Fibroblast of skin of abdomen (primary cell): ENCODE measurements at regions not wholly inside any gene's neighbourhood (a gene's known extent, or its start where the extent isn't known, plus 50 kb on each side); places are given as distances from the start of the nearest gene placed in this dataset.
"Not testable (repeated sequence)": the region's sequence is repeated elsewhere in the genome, so short reads cannot be mapped to it uniquely, and the experiment has no call there.

Experiments
- DNase-seq: peaks from one replicate; pipeline ENCODE4 v3.0.0-alpha.2; 2013

DNA sequence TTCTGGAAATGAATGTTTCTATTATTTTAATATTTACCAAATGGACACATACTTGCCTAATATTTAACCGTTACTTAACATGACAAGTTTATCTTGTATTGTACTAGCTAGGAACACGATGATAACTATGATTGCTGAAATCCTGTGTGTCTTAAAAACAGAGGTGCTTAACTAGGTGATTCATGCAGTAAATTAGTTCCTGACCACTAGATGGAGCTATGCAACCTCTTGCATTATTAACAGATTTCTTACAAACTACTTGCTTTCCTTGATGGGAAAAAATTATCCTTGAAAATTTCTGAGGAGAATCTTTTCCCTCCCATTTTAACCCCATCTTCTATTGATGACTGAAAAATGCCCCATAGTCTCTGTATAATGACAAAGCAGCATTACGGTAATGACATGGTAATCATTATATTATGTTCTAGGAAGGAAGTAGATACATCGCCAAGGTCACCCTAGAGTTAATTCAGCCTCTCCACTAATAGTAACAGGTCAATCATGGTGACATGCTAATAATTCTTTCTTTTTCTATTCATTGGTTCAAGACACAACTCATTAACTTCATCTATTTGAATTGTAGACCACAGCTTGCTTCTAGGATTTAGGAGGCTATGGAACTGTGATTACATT lies 844.2 kb downstream of the RAPGEF2 start:
- peak; percentile 64 for DNase-seq

DNA sequence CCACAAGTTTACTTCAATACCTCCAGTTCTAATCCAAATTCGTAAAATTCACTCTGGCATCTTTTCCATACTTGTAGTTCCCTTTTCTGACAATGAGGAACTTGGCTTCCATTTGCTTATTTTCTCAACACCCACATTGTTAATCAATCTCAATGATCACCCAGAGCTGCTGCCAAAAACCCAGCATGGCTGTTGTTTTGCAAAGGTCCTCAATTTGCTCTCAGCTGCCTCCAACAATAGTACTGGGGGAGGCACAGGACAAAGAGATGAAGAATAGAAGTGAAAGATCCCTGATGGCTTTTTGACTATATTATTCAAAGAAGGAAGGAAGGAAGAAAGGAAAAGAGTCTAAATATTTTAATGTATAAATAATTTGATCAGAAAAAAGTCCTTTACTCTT lies 847.8 kb downstream of the RAPGEF2 start:
- no peak for DNase-seq

DNA sequence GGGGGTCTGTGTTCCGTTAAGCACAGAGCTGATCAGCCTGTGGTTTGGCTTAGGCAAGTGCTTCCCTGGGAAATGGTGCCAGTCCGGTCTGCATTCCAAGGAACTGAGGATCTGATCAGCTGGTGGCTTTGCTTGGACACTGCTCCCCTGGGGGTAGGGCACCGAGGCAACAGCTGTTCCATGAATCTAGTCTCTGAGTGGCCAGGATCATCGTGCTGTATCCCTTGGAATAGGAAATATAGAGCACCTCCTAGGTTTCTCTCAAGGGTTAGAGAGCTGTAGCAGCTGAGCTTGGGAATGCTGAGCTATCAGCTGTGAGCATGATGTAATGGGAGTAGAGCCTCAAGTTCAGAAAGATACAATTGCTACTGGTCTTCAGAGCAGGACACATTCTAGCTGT lies 863.9 kb downstream of the RAPGEF2 start:
- no peak for DNase-seq

DNA sequence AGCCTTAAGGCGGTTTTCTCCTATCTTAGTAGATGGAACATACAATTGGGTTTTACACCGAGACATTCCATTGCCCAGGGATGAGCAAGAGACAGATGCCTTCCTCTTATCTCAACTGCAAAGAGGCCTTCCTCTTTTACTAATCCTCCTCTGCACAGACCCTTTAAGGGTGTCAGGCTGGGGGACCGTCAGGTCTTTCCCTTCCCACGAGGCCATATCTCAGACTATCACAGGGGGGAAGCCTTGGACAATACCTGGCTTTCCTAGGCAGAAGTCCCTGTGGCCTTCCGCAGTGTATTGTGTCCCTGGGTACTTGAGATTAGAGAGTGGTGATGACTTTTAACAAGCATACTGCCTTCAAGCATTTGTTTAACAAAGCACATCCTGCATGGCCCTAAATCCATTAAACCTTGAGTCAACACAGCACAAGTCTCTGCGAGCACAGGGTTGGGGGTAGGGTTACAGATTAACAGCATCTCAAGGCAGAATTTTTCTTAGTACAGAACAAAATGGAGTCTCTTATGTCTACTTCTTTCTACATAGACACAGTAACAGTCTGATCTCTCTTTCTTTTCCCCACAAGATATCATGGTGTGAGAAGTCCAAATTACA lies 874.1 kb downstream of the RAPGEF2 start:
- DNase-seq: not testable (repeated sequence)

DNA sequence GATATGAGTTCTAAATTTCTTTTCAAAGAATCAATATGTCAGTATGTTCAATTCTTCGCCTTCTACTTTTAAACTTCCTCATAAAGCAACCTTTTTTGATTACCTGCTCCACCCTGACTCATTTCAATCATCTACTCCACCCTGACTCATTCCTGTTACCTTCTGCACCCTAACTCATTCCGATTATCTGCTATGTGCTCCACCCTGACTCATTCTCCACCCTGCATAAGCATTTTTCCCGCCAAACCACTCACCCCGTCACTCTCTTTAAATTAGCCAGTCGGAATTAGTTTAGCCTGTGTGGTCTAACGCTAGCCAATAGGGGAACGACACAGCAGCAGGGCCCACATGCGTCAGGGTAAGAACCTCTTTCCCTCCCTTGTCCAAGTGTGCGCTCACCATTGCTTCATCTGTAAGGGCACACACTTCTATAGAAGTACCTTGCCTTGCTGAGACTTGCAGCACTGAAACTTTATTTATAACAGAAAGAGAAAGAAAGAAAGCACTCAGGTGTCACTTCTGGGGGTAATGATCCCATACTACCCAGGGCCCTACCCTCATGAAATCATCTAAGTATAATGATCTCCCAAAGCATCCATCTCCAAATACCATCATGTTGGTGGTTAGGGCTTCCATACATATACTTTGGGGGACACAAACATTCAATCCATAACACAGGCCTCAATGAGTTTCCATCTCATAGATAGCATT lies 875.2 kb downstream of the RAPGEF2 start:
- no peak for DNase-seq

DNA sequence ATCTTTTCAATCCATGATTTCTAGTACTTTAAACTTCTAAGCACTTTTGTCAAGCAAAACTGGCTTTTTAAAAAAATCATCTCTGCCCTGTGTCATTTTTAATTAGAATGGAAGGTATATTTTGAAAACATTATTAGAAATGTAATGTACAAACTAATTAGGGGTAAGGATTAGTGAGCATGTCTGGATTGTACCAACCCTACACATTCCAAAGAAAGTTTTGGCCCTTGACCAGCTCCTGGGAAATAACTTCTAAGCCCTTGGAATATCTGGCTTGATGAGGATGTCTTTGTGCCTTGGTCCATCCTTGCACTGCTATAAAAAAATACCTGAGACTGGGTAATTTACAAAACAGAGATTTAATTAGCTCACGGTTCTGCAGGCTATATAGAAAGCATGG lies 876.5 kb downstream of the RAPGEF2 start:
- no peak for DNase-seq

DNA sequence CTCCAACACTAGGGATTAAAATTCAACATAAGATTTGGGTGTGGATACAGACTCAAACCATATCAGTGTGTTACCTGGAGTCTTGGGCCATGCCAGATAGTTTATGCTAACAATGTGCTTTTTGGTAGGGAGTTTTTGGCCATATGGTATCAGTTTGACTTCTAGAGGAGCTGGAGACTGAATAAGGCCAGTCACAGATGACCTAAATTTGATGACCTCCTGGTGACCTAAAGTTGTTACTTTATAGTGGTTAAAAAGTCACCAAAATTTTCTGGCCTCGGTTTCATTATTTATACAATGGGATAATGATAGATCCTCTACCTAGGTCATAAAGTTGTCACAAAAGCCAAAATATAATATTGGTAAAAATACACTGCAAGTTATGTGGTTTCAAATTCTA lies 877.1 kb downstream of the RAPGEF2 start:
- no peak for DNase-seq

DNA sequence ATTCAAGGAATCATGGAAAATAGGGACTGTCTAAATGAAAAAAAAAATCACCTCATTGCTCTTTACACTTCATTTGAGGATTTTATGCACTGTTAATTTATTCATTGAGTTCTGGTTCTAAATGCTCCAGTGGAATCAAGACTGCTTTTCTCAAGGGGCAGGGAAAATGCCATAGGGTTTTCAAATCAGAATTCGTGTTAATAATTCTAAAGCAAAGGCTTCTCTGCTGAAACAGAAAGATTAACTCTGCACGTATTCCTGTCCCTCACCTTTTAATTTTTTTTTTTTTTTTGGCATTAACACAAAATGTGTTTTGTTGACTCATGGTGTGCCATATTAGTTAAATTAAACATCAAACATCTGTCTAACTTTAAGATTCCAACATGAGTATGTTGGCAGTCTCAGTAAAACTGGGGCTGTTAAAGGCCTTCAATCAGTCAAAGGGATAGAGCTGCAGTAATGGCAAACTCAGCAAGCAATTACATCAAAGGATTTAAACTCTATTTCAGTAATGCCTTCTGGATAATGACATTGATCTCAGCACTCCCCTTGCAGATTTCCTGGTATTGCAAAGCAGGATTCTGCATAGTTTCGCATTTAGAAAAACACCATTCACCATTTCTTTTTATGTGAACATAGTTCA lies 878.1 kb downstream of the RAPGEF2 start:
- DNase-seq: no peak

DNA sequence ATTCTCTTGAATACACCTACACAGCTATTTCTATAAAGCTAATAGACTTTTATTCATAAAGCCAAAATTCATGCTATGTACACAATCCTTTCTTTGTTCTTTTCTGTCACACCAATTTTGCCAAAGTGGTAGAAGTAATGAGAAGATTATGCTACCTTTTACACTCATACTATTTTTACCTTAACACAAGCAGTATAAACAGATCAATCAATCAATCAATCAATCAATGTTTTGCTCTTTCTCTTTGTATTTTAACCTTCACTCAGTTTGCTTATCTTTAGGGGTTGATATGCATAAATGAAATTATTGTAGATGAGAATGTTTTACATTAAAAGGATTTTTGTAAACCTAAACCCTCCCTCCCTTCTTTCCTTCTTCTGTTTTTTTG lies 878.6 kb downstream of the RAPGEF2 start:
- no peak for DNase-seq

DNA sequence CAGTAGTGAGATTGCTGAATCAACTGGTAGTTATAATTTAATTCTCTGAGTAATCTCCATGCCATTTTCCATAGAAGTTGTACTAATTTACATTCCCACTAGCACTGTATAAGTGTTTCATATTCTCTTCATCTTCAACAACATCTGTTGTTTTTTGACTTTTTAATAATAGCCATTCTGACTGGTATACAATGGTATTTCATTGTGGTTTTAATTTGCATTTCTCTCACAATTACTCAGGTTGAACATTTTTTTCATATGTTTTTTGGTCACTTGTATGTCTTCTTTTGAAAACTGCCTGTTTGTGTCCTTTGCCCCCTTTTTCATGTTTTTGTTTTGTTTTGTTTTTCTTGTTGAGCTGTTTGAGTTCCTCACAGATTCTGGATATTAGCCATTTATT lies 880.2 kb downstream of the RAPGEF2 start:
- peak; percentile 4 for DNase-seq

DNA sequence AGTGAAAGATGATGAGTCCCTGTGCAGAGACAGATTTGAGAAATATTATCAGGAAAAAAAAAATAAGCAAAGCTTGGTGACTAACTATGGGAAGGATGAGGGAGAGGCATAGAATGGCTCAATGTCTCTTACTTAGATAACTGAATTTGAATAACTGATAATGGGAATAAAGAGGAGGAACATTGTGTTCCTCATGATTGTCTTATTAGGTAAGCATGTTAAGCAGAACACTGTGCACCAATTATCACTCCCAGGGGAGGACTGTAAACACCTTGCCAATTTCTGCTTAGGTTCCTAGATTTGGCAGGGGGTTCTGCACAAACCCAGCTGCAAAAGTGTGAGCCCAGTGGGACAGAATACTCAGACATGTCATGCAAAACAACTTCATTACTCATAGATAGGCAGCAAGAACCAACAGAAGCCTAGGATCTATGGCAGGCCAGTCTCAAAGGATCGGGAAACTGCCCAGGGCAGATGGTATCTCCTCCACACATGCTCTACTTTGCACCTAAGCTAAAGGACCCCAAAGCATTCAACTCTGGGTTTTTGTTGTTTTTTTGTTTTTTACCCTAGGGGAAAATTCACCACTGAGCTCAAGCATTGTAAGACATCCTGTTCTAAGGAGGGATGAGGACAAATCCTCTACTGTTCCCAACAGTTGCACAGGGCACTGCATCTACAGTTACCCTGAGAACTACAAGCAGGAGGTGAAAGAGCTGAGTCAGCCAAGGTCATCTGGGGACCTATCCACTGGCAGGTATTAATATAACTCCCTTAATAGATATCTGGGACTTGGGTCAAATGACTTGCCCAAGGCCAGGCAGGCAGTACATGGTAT lies 907.0 kb downstream of the RAPGEF2 start:
- DNase-seq: no peak

DNA sequence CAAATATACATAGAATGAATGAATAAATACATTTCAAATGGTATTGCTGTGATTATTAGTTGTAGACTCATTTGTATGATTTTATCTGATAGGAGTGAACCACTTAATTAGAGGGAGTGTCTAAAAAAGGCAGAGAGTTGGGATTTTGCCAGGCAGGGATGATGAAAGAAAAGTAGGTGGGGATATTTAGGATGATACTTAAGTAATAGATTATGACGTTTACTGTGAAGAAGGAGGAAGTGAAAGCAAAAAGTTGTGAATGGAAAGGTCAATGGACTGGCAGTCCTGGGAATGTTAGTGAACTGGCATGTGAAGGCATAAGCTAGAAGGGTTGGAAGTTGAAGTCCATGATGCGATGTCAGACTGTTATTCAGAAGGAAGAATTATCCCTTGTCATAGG lies 917.1 kb downstream of the RAPGEF2 start:
- no peak for DNase-seq

DNA sequence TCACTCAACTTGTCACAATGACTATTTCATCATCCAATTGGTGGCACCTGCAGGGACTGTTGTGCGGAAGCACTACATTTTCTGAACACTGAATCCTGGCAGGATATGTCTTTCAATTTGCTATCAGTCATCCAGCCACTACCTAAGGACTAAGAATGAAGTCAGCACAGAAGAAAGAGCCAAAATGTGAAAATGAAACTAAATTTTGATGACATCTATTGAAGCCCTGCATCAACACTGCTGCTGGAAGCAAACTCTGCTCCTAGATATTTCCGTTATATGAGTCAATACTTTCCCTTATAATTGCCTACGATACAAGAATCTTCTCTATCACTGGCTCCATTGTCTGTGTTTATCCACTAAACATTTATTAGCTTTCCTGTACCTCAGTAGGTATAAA lies 917.9 kb downstream of the RAPGEF2 start:
- DNase-seq: no peak

DNA sequence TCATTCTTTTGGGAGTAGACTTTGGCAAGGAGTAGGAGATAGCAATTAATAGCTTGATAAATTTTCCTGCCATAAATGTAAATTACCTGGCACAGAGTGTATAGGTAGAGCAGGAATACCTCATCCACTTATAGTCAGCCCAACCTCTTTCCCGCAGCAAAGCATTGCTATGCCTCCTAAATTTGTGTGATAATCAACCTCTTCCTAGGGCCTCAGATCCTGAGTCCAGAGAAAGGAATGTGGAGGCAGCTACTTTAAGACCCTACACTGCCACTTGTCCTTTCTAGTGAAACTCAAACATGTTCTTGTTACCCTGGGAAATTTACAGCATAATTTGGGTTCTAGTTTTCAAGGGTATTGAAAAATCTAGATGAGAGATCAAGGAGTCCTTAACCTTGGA lies 919.0 kb downstream of the RAPGEF2 start:
- no peak for DNase-seq

DNA sequence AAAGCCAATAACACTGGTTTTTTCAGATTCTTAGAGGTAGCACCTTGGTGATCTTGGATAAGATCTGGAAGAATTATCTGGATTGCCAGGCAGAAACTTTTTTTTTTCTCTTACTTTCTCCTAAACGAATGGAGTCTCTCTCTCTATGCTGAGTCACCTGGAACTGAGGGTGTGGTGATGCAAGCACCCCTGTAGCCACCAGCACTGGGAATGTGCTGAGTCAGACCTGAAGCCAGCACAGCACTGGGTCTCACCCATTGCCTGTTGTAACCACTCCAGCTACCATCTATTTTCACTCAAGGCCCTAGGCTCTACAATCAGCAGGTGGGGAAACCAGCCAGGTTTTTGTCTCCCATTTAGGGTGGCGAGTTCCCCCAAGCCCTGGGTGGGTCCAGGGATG lies 923.8 kb downstream of the RAPGEF2 start:
- DNase-seq: peak; percentile 31

DNA sequence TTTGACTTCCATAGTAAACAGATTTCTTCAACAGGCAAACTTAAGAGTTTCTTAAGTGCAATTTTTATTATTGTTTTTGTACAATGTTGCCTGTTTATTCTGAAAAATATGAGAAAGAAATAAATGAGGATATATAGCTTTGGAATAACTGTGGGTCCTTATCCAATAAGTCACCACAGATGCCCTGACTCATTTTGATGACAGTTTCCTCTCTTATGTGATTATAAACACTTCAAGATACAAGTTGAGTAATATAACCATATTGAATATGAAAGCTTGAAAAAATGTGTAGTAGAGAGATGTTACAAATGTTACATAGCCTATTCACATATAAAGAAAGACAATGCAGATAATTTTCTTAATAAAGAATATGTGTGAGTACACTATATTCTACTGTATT lies 931.6 kb downstream of the RAPGEF2 start:
- DNase-seq: no peak

DNA sequence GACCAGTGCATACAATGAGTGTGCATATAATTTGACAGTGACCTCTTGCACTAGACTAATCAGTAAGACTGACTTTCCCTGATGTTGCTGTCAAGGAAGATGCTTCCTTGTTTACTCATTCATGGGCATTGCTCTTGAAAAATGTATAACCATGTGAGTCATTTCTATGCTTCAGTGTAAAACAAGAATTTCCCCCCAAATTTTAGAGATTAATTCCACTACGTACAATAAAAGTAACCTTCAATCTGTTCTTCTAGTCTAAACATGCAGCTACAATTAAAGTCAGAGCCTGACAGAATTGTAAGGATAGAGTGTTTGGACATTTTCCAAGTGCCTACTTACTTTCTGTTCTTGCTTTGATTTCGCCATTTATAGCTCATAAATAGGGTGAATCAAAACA lies 935.7 kb downstream of the RAPGEF2 start:
- peak; percentile 39 for DNase-seq

DNA sequence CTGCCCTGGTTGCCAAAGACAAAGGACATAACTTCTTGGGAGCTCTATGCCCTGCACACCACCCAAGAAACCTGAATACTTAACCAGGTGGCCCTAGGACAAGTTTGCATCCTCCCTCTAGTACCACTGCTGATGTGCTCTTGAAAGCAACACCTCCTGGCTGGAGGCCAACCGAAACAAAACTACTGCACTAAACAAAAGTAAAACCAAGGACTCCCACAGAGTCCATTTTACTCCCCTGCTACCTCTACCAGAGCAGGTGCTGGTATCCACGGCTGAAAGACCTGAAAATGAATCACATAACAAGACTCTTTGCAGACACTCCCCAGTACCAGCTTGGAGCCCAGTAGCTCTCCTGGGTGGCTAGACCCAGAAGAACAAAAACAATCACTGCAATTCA lies 941.8 kb downstream of the RAPGEF2 start:
- DNase-seq: no peak

DNA sequence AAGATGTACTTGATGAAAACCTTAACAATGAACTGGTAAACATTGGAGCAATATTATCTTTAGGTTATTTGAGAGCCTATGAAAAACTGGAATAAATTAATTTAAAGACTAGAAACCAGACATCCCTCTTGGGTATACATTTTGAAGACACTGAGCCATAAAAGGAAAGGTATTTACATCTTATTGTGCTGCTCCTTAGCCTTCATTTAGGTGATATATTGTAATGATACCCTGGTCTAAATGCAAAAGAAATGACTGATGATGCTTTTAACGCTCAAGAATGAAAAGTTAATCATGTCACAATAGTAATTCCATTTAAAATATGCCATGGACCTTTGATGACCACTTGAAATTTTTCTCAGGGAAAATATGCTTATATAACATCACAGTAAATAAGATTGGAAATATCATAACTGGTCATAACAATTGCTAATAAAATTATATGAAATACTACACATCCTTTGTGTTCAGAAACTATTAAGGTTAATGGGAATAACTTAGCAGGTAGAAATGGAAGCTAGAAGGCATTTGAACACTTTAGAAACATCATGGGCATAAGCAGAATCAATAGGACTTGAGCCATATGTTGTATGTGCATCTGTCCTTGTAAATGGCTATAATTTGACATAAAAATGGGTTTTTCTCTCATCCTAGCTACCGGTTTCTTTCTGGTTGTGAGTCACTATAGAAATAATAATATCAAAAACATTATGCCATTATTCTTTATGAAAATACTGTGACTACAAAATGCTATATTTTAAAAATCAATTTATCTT lies 979.7 kb downstream of the RAPGEF2 start:
- no peak for DNase-seq

DNA sequence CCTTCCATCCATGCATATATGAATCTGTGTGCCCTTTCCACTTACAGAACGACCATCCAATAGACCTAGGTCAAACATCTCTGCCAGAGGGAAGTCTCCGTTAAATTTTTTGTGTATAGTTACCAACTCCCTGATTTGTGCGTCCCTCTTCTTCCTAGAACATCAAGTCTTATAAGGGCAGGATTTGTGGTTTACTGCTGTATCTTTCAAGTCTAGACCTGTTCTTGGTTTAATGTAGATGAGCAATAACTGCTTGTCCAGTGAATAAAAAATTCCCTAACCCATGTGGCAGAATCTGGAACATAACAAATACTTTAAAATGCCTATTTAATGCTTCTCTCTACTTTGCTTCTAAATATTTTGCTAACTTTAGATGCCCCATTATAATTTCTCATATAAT lies 988.8 kb downstream of the RAPGEF2 start:
- no peak for DNase-seq

DNA sequence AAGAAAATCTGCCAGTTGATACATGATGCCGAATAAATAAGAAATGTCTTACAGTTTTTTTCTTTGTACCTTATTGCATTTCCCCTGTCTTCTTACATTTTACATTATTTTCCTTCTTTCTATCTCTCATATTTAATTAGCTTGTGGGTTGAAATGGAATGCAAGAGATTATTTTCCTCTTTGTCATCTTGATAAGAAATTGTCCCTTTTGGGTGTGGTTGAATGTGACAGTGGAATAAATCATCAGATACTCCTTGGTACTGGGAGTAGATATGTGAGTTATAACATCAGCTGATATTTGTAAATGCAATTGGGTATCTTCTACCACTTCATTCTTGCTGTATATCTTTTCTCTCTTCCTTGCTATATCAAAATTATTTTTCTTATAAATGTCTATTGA lies 997.4 kb downstream of the RAPGEF2 start:
- no peak for DNase-seq

DNA sequence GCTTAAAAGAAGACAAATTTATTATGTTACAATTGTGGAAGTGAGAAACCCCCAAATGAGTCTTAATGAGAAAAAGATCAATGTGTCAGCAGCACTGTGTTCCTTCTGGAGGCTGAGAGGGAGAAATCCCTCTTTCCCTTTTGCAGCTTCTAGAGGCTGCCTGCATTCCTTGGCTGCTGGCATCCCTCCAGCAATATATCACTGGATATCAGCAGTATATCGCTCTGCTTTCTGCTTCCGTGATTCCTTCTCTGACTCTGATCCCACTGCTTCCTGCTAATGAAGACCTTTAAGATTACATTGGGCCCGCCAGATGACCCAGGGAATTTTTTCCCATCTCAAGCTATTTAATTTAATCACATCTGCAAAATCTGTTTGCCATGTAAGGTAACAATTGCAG lies 1008.0 kb downstream of the RAPGEF2 start:
- peak; percentile 48 for DNase-seq
